ENCODE measurements at regions not wholly inside any gene's neighbourhood (a gene's known extent, or its start where the extent isn't known, plus 50 kb on each side); places are given as distances from the start of the nearest gene placed in this dataset.

DNA sequence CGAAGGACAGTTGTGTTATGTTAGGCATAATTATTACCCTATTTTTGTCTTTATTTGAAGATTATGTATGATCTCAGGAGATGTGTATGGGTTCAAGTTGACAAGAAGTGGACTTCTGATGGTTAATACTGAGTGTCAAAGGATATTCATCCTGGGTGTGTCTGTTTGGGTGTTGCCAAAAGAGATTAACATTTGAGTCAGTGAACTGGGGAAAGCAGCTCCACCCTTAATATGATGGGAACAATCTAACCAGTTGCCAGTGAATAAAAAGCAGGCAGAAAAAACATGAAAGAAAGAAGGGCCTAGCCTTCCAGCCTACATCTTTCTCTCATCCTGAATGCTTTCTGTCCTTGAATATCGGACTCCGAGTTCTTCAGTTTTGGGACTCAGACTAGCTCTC lies 332.6 kb downstream of the DTHD1 start:
- TF ChIP-seq, protein P1, sequence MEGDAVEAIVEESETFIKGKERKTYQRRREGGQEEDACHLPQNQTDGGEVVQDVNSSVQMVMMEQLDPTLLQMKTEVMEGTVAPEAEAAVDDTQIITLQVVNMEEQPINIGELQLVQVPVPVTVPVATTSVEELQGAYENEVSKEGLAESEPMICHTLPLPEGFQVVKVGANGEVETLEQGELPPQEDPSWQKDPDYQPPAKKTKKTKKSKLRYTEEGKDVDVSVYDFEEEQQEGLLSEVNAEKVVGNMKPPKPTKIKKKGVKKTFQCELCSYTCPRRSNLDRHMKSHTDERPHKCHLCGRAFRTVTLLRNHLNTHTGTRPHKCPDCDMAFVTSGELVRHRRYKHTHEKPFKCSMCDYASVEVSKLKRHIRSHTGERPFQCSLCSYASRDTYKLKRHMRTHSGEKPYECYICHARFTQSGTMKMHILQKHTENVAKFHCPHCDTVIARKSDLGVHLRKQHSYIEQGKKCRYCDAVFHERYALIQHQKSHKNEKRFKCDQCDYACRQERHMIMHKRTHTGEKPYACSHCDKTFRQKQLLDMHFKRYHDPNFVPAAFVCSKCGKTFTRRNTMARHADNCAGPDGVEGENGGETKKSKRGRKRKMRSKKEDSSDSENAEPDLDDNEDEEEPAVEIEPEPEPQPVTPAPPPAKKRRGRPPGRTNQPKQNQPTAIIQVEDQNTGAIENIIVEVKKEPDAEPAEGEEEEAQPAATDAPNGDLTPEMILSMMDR (IDR thresholded peaks at IDR 0.05) = no peak
- no peak for TF ChIP-seq POLR2A (IDR thresholded peaks at IDR 0.05)

All from ovary (tissue), 3 donors.